DMS79 (cell line): ENCODE measurements at regions not wholly inside any gene's neighbourhood (a gene's known extent, or its start where the extent isn't known, plus 50 kb on each side); places are given as distances from the start of the nearest gene placed in this dataset.
A peak's percentile ranks its signal among the peaks of the same experiment; 100 is the strongest.
"Not testable (repeated sequence)": the region's sequence is repeated elsewhere in the genome, so short reads cannot be mapped to it uniquely, and the experiment has no call there.

Source experiments
- DNase-seq: peaks from one replicate; lab custom pipeline; 2025; lab: John Stamatoyannopoulos, UW

- no peak for DNase-seq
Observed at GRCh38 chr9:90147426-90147825, 495.2 kb downstream of the DIRAS2 start.

GRCh38 chr9:90156318-90156717, 486.3 kb downstream of the DIRAS2 start:
- no peak for DNase-seq

GRCh38 chr9:90162326-90162725, 480.3 kb downstream of the DIRAS2 start:
- DNase-seq, result no peak

GRCh38 chr9:90162819-90163218, 479.8 kb downstream of the DIRAS2 start:
- no peak for DNase-seq

- DNase-seq, result no peak
Observed at GRCh38 chr9:90165281-90165680, 477.3 kb downstream of the DIRAS2 start.

- DNase-seq, result not testable (repeated sequence)
Observed at GRCh38 chr9:90166374-90166773, 476.2 kb downstream of the DIRAS2 start.

GRCh38 chr9:90167914-90168313, 474.7 kb downstream of the DIRAS2 start:
- peak; percentile 22 for DNase-seq

- DNase-seq, result peak; percentile 38
Observed at GRCh38 chr9:90169490-90169889, 473.1 kb downstream of the DIRAS2 start.

GRCh38 chr9:90173935-90174334, 468.7 kb downstream of the DIRAS2 start:
- DNase-seq, result not testable (repeated sequence)

- not testable (repeated sequence) for DNase-seq
Observed at GRCh38 chr9:90174346-90174745, 468.3 kb downstream of the DIRAS2 start.

- DNase-seq, result no peak
Observed at GRCh38 chr9:90175257-90175656, 467.4 kb downstream of the DIRAS2 start.

- no peak for DNase-seq
Observed at GRCh38 chr9:90175865-90176264, 466.8 kb downstream of the DIRAS2 start.

GRCh38 chr9:90176901-90177300, 465.7 kb downstream of the DIRAS2 start:
- DNase-seq, result no peak

GRCh38 chr9:90180381-90180780, 462.2 kb downstream of the DIRAS2 start:
- DNase-seq, result no peak

- no peak for DNase-seq
Observed at GRCh38 chr9:90188656-90189055, 454.0 kb downstream of the DIRAS2 start.

GRCh38 chr9:90189306-90189705, 453.3 kb downstream of the DIRAS2 start:
- no peak for DNase-seq

- DNase-seq, result not testable (repeated sequence)
Observed at GRCh38 chr9:90192465-90192864, 450.2 kb downstream of the DIRAS2 start.

- no peak for DNase-seq
Observed at GRCh38 chr9:90198956-90199355, 443.7 kb downstream of the DIRAS2 start.

GRCh38 chr9:90201766-90202165, 440.9 kb downstream of the DIRAS2 start:
- DNase-seq, result no peak

- DNase-seq, result no peak
Observed at GRCh38 chr9:90204128-90204831, 438.3 kb downstream of the DIRAS2 start.

GRCh38 chr9:90213045-90213444, 429.6 kb downstream of the DIRAS2 start:
- DNase-seq, result not testable (repeated sequence)

- DNase-seq, result no peak
Observed at GRCh38 chr9:90219548-90220118, 423.0 kb downstream of the DIRAS2 start.

GRCh38 chr9:90221899-90222298, 420.7 kb downstream of the DIRAS2 start:
- not testable (repeated sequence) for DNase-seq

- DNase-seq, result peak; percentile 26
Observed at GRCh38 chr9:90226839-90227338, 415.7 kb downstream of the DIRAS2 start.
